B cell (primary cell): ENCODE measurements at regions not wholly inside any gene's neighbourhood (a gene's known extent, or its start where the extent isn't known, plus 50 kb on each side); places are given as distances from the start of the nearest gene placed in this dataset.

Experiments used
- ATAC-seq: fragments of 200-7000 bp; cut with Tn5 transposase; one replicate; pipeline ENCODE4 v1.10.0; 2021; ENCODE audit warnings: low read depth, mild to moderate bottlenecking, moderate number of reproducible peaks, moderate library complexity
- CTCF ChIA-PET: fragments of 350-600 bp; sonication (Branson Sonifier 250); formaldehyde crosslinking; loops from one replicate; lab custom pipeline; 2021; ENCODE audit warnings: antibody characterized with exemption, inconsistent platforms; lab: Charles Lee
- POLR2A ChIA-PET: fragments of 350-600 bp; sonication (Branson Sonifier 250); formaldehyde crosslinking; loops from one replicate; lab custom pipeline; 2021; ENCODE audit warnings: antibody characterized with exemption; lab: Charles Lee
- DNase-seq: peaks from one replicate; pipeline ENCODE4 v3.0.0; 2013
- H2AFZ ChIP-seq: 2 replicates; pipeline ENCODE4 v1.6.1; 2012; ENCODE audit warnings: mild to moderate bottlenecking, low read depth, low read length; ENCODE audit not compliant: insufficient read depth, poor library complexity, severe bottlenecking
- H3K27ac ChIP-seq, 2 donors: 1 replicate in 1 of 2; 2 replicates in 1 of 2; pipeline ENCODE4 v1.5.1; 2012 to 2013; ENCODE audit warnings: low read length in 2 of 2, mild to moderate bottlenecking in 2 of 2, moderate library complexity in 1 of 2
- H3K27me3 ChIP-seq, 4 experiments: fragments of 200-600 bp in 1 of 4; sonication (generic) in 1 of 4; replicated peaks in 1 of 4; 1 replicate in 2 of 4; 2 replicates in 2 of 4; pipeline versions ENCODE4 v1.6.1 to v1.7.0; 2013 to 2016; ENCODE audit warnings: low read length in 3 of 4, mild to moderate bottlenecking in 2 of 4, mixed read lengths in 1 of 4, moderate library complexity in 1 of 4; ENCODE audit not compliant: insufficient read depth in 4 of 4, control insufficient read depth in 3 of 4; ENCODE audit errors: control extremely low read depth in 1 of 4
- H3K36me3 ChIP-seq, 2 experiments: replicated peaks in 1 of 2; 1 replicate in 1 of 2; 2 replicates in 1 of 2; pipeline versions ENCODE4 v1.6.1 to v1.7.1; 2013; ENCODE audit warnings: low read length in 1 of 2; ENCODE audit not compliant: insufficient read depth in 2 of 2, control insufficient read depth in 1 of 2; ENCODE audit errors: control extremely low read depth in 1 of 2, extremely low read depth in 1 of 2
- H3K4me1 ChIP-seq, 2 donors: fragments of 200-600 bp in 1 of 2; sonication (generic) in 1 of 2; 1 replicate in 1 of 2; 2 replicates in 1 of 2; pipeline versions ENCODE4 v1.5.1 to v1.6.1; 2013 to 2017; ENCODE audit warnings: low read length in 2 of 2; ENCODE audit not compliant: control insufficient read depth in 2 of 2, insufficient read depth in 2 of 2
- H3K4me2 ChIP-seq: replicated peaks from 2 replicates; pipeline ENCODE3; 2012; ENCODE audit warnings: mild to moderate bottlenecking, low read depth, low read length; ENCODE audit not compliant: poor library complexity, severe bottlenecking
- H3K4me3 ChIP-seq, 5 experiments: fragments of 200-600 bp in 1 of 5; sonication (generic) in 1 of 5; 1 replicate in 3 of 5; 2 replicates in 2 of 5; pipeline versions ENCODE4 v1.5.1 to v1.7.0; 2011 to 2016; ENCODE audit warnings: low read length in 4 of 5, mild to moderate bottlenecking in 4 of 5, low read depth in 2 of 5, control low read depth in 1 of 5, moderate library complexity in 1 of 5; ENCODE audit not compliant: insufficient read depth in 1 of 5; ENCODE audit errors: control extremely low read depth in 1 of 5, extremely low read depth in 1 of 5
- H3K79me2 ChIP-seq: fragments of 200-600 bp; sonication (generic); one replicate; pipeline ENCODE4 v1.6.0; 2016; ENCODE audit warnings: low read length; ENCODE audit not compliant: control insufficient read depth, insufficient read depth
- H3K9ac ChIP-seq: fragments of 200-600 bp; sonication (generic); 2 replicates; pipeline ENCODE4 v1.6.1; 2017; ENCODE audit warnings: mild to moderate bottlenecking, low read length, moderate library complexity
- H3K9me3 ChIP-seq, 3 donors: one replicate each; pipeline versions ENCODE4 v1.6.1 to v1.7.1; 2013; ENCODE audit warnings: low read length in 2 of 3; ENCODE audit not compliant: control insufficient read depth in 2 of 3, insufficient read depth in 1 of 3; ENCODE audit errors: control extremely low read depth in 1 of 3
- H4K20me1 ChIP-seq: 2 replicates; pipeline ENCODE4 v1.6.0; 2012; ENCODE audit warnings: mild to moderate bottlenecking, low read length; ENCODE audit not compliant: insufficient read depth, control insufficient read depth, poor library complexity, severe bottlenecking
- H3K27ac Mint-ChIP-seq: one replicate; pipeline ENCODE4 v1.8.0; 2021; ENCODE audit warnings: mixed read lengths
- H3K27me3 Mint-ChIP-seq: one replicate; pipeline ENCODE4 v1.8.0; 2021; ENCODE audit warnings: mixed read lengths
- H3K4me1 Mint-ChIP-seq: one replicate; pipeline ENCODE4 v1.8.0; 2021; ENCODE audit warnings: mixed read lengths
- H3K4me3 Mint-ChIP-seq: one replicate; pipeline ENCODE4 v1.8.0; 2021; ENCODE audit warnings: mixed read lengths
- H3K9me3 Mint-ChIP-seq: one replicate; pipeline ENCODE4 v1.8.0; 2022; ENCODE audit warnings: mixed read lengths; ENCODE audit not compliant: insufficient read depth
- CTCF ChIP-seq: fragments of 200-600 bp; IDR thresholded peaks from one replicate; pipeline ENCODE4 v1.8.0; 2022; ENCODE audit warnings: antibody characterized with exemption, mild to moderate bottlenecking
- EZH2 ChIP-seq: IDR thresholded peaks from 2 replicates; pipeline ENCODE4 v1.6.1; 2012; ENCODE audit warnings: borderline replicate concordance, low read depth, mild to moderate bottlenecking, moderate library complexity, low read length; ENCODE audit not compliant: insufficient read depth, poor library complexity, severe bottlenecking
- WGBS: methylation state at CpG from one replicate; pipeline ENCODE4 v1.1.5; 2013; ENCODE audit warnings: missing lambda C conversion rate; ENCODE audit not compliant: insufficient coverage; 5-methylcytosine and 5-hydroxymethylcytosine counted together
- intact Hi-C: fragments of 100-400 bp; cut with micrococcal nuclease; formaldehyde crosslinking; loops from one replicate; pipeline ENCODE4 v1.10.0; 2022

DNA sequence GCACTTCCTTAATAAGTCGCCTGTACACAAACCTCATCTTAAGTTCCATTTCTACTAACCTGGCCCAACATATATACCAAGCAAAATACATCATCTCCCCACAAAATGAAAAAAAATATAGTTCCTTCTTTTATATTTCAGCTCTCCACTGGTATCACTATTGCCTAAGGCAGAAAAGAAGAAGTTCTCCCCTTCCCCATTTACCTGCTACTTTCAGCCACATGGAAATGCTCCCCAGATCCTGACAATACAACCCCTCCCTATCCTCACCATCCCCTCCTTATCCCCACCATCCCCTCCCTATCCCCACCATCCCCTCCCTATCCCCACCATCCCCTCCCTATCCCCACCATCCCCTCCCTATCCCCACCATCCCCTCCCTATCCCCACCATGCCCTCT lies 175.7 kb downstream of the LINC00237 start:
- no peaks in the 10 kb centered on the region for H3K4me1 Mint-ChIP-seq
- no peak for TF ChIP-seq EZH2
- no peak for TF ChIP-seq CTCF
- WGBS: 70% methylated on average over 1 of the region's 1 CpG
- intact Hi-C loops: no loop called here
- no peaks in the 10 kb centered on the region for H3K9me3 Mint-ChIP-seq
- no peak for ATAC-seq
- Histone ChIP-seq H4K20me1 (no peaks in the 10 kb centered on the region), H3K4me3 (no peak overlapping the region), H3K9me3 (peaks cover 0 to 7% (median 0%) of the 10 kb centered on the region in 3 donors), H3K4me1 (no peaks in the 10 kb centered on the region), H3K4me2 (no peak overlapping the region), H3K79me2 (no peaks in the 10 kb centered on the region), H2AFZ (no peak overlapping the region), H3K36me3 (no peaks in the 10 kb centered on the region), H3K9ac (no peak overlapping the region), H3K27me3 (no peaks in the 10 kb centered on the region), H3K27ac (no peak overlapping the region)
- POLR2A ChIA-PET: no interaction called here
- H3K27ac Mint-ChIP-seq: no peak overlapping the region
- peaks cover 11% of the 10 kb centered on the region for H3K27me3 Mint-ChIP-seq
- DNase-seq: no peak
- H3K4me3 Mint-ChIP-seq: no peak overlapping the region
- CTCF ChIA-PET: no interaction called here

GRCh38 chr20:20929341-20929740 lies 176.8 kb downstream of the LINC00237 start:
- Histone ChIP-seq H3K79me2 (no peaks in the 10 kb centered on the region), H2AFZ (no peak overlapping the region), H3K4me1 (no peaks in the 10 kb centered on the region), H3K9me3 (peaks cover 0 to 7% (median 0%) of the 10 kb centered on the region in 3 donors), H3K4me2 (no peak overlapping the region), H4K20me1 (no peaks in the 10 kb centered on the region), H3K4me3 (no peak overlapping the region), H3K27me3 (no peaks in the 10 kb centered on the region), H3K36me3 (no peaks in the 10 kb centered on the region), H3K9ac (no peak overlapping the region), H3K27ac (no peak overlapping the region)
- no peak overlapping the region for H3K27ac Mint-ChIP-seq
- intact Hi-C loops: no loop called here
- CTCF ChIA-PET: interaction anchor here (1.0 kb wide), 1 partner anchor 10 kb away, joined by 3 read pairs; no protein-coding TSS in a partner anchor
- no peak for ATAC-seq
- POLR2A ChIA-PET: no interaction called here
- DNase-seq: no peak
- H3K27me3 Mint-ChIP-seq: peaks cover 11% of the 10 kb centered on the region
- no peaks in the 10 kb centered on the region for H3K9me3 Mint-ChIP-seq
- TF ChIP-seq CTCF (no peak), EZH2 (no peak)
- H3K4me1 Mint-ChIP-seq: no peaks in the 10 kb centered on the region
- no peak overlapping the region for H3K4me3 Mint-ChIP-seq
- WGBS: no CpG with 5 or more reads among the region's 5 CpGs
